Esophagus squamous epithelium (tissue), 5 donors: ENCODE measurements at regions not wholly inside any gene's neighbourhood (a gene's known extent, or its start where the extent isn't known, plus 50 kb on each side); places are given as distances from the start of the nearest gene placed in this dataset.

Source experiments
- DNase-seq: peaks from one replicate; lab custom pipeline; 2025; lab: John Stamatoyannopoulos, UW
- H3K27ac ChIP-seq, 4 donors: fragments of 200-600 bp; sonication (generic); one replicate each; pipeline ENCODE4 v1.5.1; 2016 to 2019; ENCODE audit warnings: mild to moderate bottlenecking in 1 of 4
- H3K27me3 ChIP-seq, 4 donors: fragments of 200-600 bp; sonication (generic); 1 replicate in 3 of 4; 2 replicates in 1 of 4; pipeline versions ENCODE4 v1.5.1 to v1.6.0; 2017 to 2021; ENCODE audit warnings: antibody characterized with exemption in 1 of 4
- H3K36me3 ChIP-seq, 3 donors: fragments of 200-600 bp; sonication (generic); one replicate each; pipeline ENCODE4 v1.5.1; 2016 to 2019
- H3K4me1 ChIP-seq, 3 donors: fragments of 200-600 bp; sonication (generic); one replicate each; pipeline ENCODE4 v1.5.1; 2017 to 2019
- H3K4me3 ChIP-seq, 4 donors: fragments of 200-600 bp; sonication (generic); 1 replicate in 3 of 4; 2 replicates in 1 of 4; pipeline ENCODE4 v1.5.1; 2016 to 2019; ENCODE audit warnings: mild to moderate bottlenecking in 2 of 4, moderate library complexity in 1 of 4
- H3K9me3 ChIP-seq, 3 donors: fragments of 200-600 bp; sonication (generic); one replicate each; pipeline ENCODE4 v1.5.1; 2016 to 2019
- POLR2A ChIP-seq, 4 donors: fragments of 450-650 bp; IDR thresholded peaks; one replicate each; pipeline ENCODE4 v1.6.1; 2017; ENCODE audit warnings: antibody characterized with exemption in 4 of 4, mild to moderate bottlenecking in 4 of 4, moderate library complexity in 3 of 4
- WGBS, 2 donors: methylation state at CpG; one replicate each; pipeline ENCODE4 v1.1.5; 2018; 5-methylcytosine and 5-hydroxymethylcytosine counted together
- intact Hi-C: fragments of 100-400 bp; cut with DNase I; formaldehyde crosslinking; loops from one replicate; pipeline ENCODE4 v1.15.0; 2022
- TF ChIP-seq, protein P1 (sequence below), 6 experiments: fragments of 450-650 bp in 4 of 6; fragments of 200-600 bp in 2 of 6; sonication (generic) in 2 of 6; IDR thresholded peaks; one replicate each; pipeline ENCODE4 v1.5.1; 2016 to 2019; ENCODE audit warnings: antibody characterized with exemption in 6 of 6, mild to moderate bottlenecking in 4 of 6, moderate library complexity in 4 of 6
- donor health status: DM: yes; HTN: yes; CAD: no.

DNA sequence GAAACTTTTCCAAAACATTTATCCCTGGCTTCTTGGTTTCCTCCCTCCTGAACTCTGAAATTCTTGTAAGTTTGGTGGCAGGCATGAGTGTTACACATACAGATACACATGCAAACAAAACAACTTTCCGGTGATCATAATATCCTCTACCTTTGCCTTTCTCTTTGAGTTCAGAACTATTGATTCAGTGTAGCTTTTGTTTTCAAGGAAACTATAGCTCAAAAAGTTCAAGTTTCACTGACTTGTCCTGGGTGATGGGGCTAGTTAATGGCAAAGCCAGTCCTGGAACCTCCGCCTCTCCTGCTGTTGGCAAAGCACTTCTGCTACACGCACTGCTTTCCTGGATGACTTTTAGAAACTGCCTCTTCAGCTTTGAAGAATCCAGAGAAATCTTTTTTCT, 177.3 kb upstream of the FAT1 start:
- Histone ChIP-seq H3K9me3 (no peaks in the 10 kb centered on the region), H3K4me1 (peaks cover 0 to 21% (median 3%) of the 10 kb centered on the region in 3 donors), H3K36me3 (no peaks in the 10 kb centered on the region), H3K27ac (no peak overlapping the region), H3K27me3 (no peaks in the 10 kb centered on the region), H3K4me3 (no peak overlapping the region)
- intact Hi-C loops, result no loop called here
- DNase-seq, result no peak
- TF ChIP-seq, protein P1, sequence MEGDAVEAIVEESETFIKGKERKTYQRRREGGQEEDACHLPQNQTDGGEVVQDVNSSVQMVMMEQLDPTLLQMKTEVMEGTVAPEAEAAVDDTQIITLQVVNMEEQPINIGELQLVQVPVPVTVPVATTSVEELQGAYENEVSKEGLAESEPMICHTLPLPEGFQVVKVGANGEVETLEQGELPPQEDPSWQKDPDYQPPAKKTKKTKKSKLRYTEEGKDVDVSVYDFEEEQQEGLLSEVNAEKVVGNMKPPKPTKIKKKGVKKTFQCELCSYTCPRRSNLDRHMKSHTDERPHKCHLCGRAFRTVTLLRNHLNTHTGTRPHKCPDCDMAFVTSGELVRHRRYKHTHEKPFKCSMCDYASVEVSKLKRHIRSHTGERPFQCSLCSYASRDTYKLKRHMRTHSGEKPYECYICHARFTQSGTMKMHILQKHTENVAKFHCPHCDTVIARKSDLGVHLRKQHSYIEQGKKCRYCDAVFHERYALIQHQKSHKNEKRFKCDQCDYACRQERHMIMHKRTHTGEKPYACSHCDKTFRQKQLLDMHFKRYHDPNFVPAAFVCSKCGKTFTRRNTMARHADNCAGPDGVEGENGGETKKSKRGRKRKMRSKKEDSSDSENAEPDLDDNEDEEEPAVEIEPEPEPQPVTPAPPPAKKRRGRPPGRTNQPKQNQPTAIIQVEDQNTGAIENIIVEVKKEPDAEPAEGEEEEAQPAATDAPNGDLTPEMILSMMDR (IDR thresholded peaks at IDR 0.05), result no peak
- no peak for TF ChIP-seq POLR2A (IDR thresholded peaks at IDR 0.05)
- WGBS, 2 donors, result 74 to 85% methylated on average over 3 of the region's 3 CpGs

DNA sequence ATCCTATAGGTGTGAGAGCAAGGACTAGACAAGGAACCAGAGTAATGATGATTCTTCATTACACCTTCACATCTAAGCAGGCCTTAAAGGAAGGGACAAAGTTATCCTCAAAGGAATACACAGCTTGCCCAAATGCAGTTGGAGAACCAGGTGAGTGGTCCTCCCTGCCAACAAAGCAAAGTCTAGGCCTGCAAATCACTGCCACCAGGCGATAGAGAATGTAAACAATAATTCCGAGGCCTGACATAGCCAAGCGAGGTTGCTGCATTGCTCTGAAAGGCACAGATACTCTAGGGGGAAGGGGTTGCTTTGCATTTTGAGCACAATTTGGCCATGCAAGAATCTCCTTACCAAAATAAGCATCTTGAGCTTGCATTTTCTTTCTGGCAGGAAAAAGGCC, 178.2 kb upstream of the FAT1 start:
- H3K36me3 ChIP-seq, result no peaks in the 10 kb centered on the region
- no peaks in the 10 kb centered on the region for H3K27me3 ChIP-seq
- H3K4me3 ChIP-seq, result no peak overlapping the region
- peaks cover 0 to 21% (median 3%) of the 10 kb centered on the region in 3 donors for H3K4me1 ChIP-seq
- TF ChIP-seq, protein P1 (IDR thresholded peaks at IDR 0.05), result no peak
- no peak for TF ChIP-seq POLR2A (IDR thresholded peaks at IDR 0.05)
- no peak for DNase-seq
- intact Hi-C loops, result no loop called here
- no peaks in the 10 kb centered on the region for H3K9me3 ChIP-seq
- 50 to 78% methylated on average over 3 of the region's 3 CpGs for WGBS, 2 donors
- H3K27ac ChIP-seq, result no peak overlapping the region

DNA sequence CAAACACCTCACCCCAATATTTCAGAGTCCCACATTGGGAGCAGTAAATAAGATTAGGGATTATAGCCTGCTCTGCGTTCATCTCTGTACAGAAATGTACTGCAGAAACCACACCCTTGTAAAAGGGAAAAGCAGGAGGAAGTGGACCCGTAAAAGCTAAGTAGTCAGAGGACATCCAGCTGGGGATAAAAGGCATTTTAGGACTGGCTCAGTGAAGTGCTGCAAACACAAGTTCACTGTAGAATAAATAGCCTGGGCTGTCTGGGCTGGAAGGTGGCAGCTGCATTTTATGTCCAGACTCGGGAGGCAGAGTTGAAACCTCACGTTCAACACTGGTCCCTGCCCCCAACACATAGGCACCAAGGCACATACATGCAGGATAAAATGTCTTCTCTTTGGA, 178.7 kb upstream of the FAT1 start:
- Histone ChIP-seq H3K9me3 (no peaks in the 10 kb centered on the region), H3K27ac (no peak overlapping the region), H3K27me3 (no peaks in the 10 kb centered on the region), H3K4me1 (peaks cover 0 to 21% (median 3%) of the 10 kb centered on the region in 3 donors), H3K36me3 (no peaks in the 10 kb centered on the region), H3K4me3 (no peak overlapping the region)
- no peak for DNase-seq
- TF ChIP-seq, protein P1 (IDR thresholded peaks at IDR 0.05), result no peak
- TF ChIP-seq POLR2A (IDR thresholded peaks at IDR 0.05), result no peak
- intact Hi-C loops, result no loop called here
- 34 to 45% methylated on average over 4 of the region's 4 CpGs for WGBS, 2 donors

DNA sequence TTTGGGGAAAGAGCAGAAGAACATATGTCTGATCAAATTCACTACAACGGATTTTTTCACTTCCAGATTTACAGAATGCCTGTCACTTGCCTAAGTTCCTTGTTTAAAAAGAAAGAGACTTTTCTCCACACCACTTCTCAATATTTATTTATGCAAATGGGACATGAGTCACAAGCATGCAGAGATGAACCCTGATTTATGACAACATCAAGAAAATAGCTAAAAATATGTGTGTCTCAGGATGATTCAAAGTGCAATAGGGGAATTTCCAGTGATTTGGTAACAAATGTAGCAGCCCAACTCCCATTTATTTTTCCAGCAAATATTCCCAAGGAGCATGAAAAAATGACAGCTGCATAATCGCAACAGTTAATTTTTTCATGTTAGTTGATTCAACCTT, 180.4 kb upstream of the FAT1 start:
- WGBS, 2 donors, result 27% methylated on average over 2 of the region's 2 CpGs
- H3K27me3 ChIP-seq, result no peaks in the 10 kb centered on the region
- TF ChIP-seq, protein P1 (IDR thresholded peaks at IDR 0.05), result no peak
- no peak for TF ChIP-seq POLR2A (IDR thresholded peaks at IDR 0.05)
- H3K36me3 ChIP-seq, result no peaks in the 10 kb centered on the region
- H3K4me1 ChIP-seq, result peaks cover 0 to 21% (median 3%) of the 10 kb centered on the region in 3 donors
- intact Hi-C loops, result no loop called here
- H3K9me3 ChIP-seq, result no peaks in the 10 kb centered on the region
- no peak overlapping the region for H3K4me3 ChIP-seq
- H3K27ac ChIP-seq, result no peak overlapping the region
- DNase-seq, result no peak

DNA sequence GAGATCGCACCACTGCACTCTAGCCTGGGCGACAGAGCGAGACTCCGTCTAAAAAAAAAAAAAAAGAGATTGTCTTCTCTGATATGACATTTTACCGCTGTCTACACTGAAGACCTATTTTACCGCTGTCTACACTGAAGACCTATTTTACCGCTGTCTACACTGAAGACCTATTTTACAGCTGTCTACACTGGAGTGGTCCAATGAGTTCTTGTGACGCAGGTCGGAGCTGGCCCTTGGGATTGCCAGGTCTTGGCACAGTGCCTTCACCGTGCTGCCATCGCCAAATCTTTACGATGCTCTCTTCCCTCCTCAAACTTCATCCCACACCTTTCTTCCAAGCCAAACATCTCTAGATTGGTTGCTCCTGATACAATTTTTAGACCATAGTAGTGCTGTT, 183.1 kb upstream of the FAT1 start:
- no peak for DNase-seq
- no peaks in the 10 kb centered on the region for H3K36me3 ChIP-seq
- H3K4me3 ChIP-seq, result no peak overlapping the region
- no peaks in the 10 kb centered on the region for H3K9me3 ChIP-seq
- intact Hi-C loops, result no loop called here
- H3K27ac ChIP-seq, result no peak overlapping the region
- H3K27me3 ChIP-seq, result no peaks in the 10 kb centered on the region
- 86 to 93% methylated on average over 12 of the region's 12 CpGs for WGBS, 2 donors
- peaks cover 0 to 16% (median 3%) of the 10 kb centered on the region in 3 donors for H3K4me1 ChIP-seq
- no peak for TF ChIP-seq POLR2A (IDR thresholded peaks at IDR 0.05)
- TF ChIP-seq, protein P1 (IDR thresholded peaks at IDR 0.05), result no peak
